ENCODE measurements at regions not wholly inside any gene's neighbourhood (a gene's known extent, or its start where the extent isn't known, plus 50 kb on each side); places are given as distances from the start of the nearest gene placed in this dataset.

DNA sequence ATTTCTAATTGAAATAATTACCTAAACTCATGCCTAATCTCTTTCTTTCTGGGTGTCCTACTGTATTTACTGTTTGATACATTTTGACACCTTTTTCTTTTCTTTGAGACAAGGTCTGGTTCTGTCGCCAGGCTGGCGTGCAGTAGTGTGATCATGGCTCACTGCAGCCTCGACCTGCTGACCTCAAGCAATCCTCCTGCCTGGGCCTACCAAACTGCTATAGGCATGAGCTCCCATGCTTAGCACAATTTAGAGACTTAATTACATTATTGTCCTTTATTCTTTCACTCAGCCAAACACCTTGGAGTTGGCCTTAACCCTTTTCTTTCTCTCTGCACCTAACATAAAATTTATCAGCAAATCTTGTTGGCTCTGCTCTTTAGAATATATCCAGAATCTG lies 139.8 kb upstream of the KIF26B start:
- TF ChIP-seq, protein P1, sequence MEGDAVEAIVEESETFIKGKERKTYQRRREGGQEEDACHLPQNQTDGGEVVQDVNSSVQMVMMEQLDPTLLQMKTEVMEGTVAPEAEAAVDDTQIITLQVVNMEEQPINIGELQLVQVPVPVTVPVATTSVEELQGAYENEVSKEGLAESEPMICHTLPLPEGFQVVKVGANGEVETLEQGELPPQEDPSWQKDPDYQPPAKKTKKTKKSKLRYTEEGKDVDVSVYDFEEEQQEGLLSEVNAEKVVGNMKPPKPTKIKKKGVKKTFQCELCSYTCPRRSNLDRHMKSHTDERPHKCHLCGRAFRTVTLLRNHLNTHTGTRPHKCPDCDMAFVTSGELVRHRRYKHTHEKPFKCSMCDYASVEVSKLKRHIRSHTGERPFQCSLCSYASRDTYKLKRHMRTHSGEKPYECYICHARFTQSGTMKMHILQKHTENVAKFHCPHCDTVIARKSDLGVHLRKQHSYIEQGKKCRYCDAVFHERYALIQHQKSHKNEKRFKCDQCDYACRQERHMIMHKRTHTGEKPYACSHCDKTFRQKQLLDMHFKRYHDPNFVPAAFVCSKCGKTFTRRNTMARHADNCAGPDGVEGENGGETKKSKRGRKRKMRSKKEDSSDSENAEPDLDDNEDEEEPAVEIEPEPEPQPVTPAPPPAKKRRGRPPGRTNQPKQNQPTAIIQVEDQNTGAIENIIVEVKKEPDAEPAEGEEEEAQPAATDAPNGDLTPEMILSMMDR (IDR thresholded peaks at IDR 0.05) = no peak
- TF ChIP-seq EP300 (IDR thresholded peaks at IDR 0.05) (no peak), POLR2A (IDR thresholded peaks at IDR 0.05) (no peak)

Measured in tibial nerve (tissue), 4 donors.